ENCODE measurements at regions not wholly inside any gene's neighbourhood (a gene's known extent, or its start where the extent isn't known, plus 50 kb on each side); places are given as distances from the start of the nearest gene placed in this dataset.

- no peak for TF ChIP-seq CTCF (IDR thresholded peaks at IDR 0.05; ENCODE audit: low read depth, low read length, missing control alignments)
- DNase-seq (ENCODE audit: low read depth), result no peak
- no peak overlapping the region for H3K4me3 ChIP-seq (ENCODE audit: low read depth, low read length)
- in situ Hi-C loops (cut with HindIII; ENCODE audit: low sequenced_read_pairs), result no loop called here
Measured at GRCh38 chr11:100630898-100631297, 56.2 kb upstream of the ARHGAP42 start.

GRCh38 chr11:100631316-100631715, 55.8 kb upstream of the ARHGAP42 start:
- DNase-seq (ENCODE audit: low read depth), result no peak
- H3K4me3 ChIP-seq (ENCODE audit: low read depth, low read length), result no peak overlapping the region
- no peak for TF ChIP-seq CTCF (IDR thresholded peaks at IDR 0.05; ENCODE audit: low read depth, low read length, missing control alignments)
- in situ Hi-C loops (cut with HindIII; ENCODE audit: low sequenced_read_pairs), result no loop called here

- in situ Hi-C loops (cut with HindIII; ENCODE audit: low sequenced_read_pairs), result no loop called here
- H3K4me3 ChIP-seq (ENCODE audit: low read depth, low read length), result no peak overlapping the region
- no peak for TF ChIP-seq CTCF (IDR thresholded peaks at IDR 0.05; ENCODE audit: low read depth, low read length, missing control alignments)
- peak; percentile 8 for DNase-seq (ENCODE audit: low read depth)
Measured at GRCh38 chr11:100632941-100633452, 54.1 kb upstream of the ARHGAP42 start.

GRCh38 chr11:100635194-100635593, 51.9 kb upstream of the ARHGAP42 start:
- no peak for DNase-seq (ENCODE audit: low read depth)
- in situ Hi-C loops (cut with HindIII; ENCODE audit: low sequenced_read_pairs), result no loop called here
- H3K4me3 ChIP-seq (ENCODE audit: low read depth, low read length), result no peak overlapping the region
- TF ChIP-seq CTCF (IDR thresholded peaks at IDR 0.05; ENCODE audit: low read depth, low read length, missing control alignments), result no peak

- no peak for TF ChIP-seq CTCF (IDR thresholded peaks at IDR 0.05; ENCODE audit: low read depth, low read length, missing control alignments)
- in situ Hi-C loops (cut with HindIII; ENCODE audit: low sequenced_read_pairs), result no loop called here
- no peak overlapping the region for H3K4me3 ChIP-seq (ENCODE audit: low read depth, low read length)
- no peak for DNase-seq (ENCODE audit: low read depth)
Measured at GRCh38 chr11:100636536-100636935, 50.6 kb upstream of the ARHGAP42 start.

Data from astrocyte of the cerebellum (primary cell).